ENCODE measurements at regions not wholly inside any gene's neighbourhood (a gene's known extent, or its start where the extent isn't known, plus 50 kb on each side); places are given as distances from the start of the nearest gene placed in this dataset.

DNA sequence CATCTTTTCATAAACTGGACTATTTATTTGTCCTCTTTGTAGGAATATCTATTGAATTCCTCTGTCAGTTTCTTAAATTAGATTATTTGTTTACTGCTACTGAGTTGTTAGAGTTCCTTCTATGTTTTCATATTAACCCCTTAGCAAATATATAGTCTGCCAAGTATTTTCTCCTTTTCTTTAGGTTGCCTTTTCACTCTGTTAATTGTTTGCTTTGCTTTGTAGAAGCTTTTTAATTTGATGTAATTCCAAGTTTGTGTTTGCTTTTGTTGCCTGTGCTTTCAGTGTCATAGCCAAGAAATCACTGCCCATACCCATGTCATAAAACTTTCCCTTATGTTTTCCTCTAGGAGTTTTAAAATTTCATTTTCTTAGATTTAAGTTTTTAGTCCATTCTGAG lies 256.2 kb upstream of the SEMA3A start:
- TF ChIP-seq CTCF (IDR thresholded peaks at IDR 0.05) (no peak), FOXJ3 (CRISPR knock-in tag; IDR thresholded peaks at IDR 0.05) (no peak), REST (IDR thresholded peaks at IDR 0.05; ENCODE audit: low read depth, low read length) (no peak), GATA2 (CRISPR knock-in tag; IDR thresholded peaks at IDR 0.05) (no peak), RFX5 (IDR thresholded peaks at IDR 0.05; ENCODE audit: low read length) (no peak), SMC3 (IDR thresholded peaks at IDR 0.05; ENCODE audit: low read depth, low read length) (no peak), JUND (IDR thresholded peaks at IDR 0.05) (no peak), RXRA (IDR thresholded peaks at IDR 0.05; ENCODE audit: borderline replicate concordance, low read depth) (no peak), CHD2 (IDR thresholded peaks at IDR 0.05; ENCODE audit: low read length, partially characterized antibody) (no peak), TAF1 (IDR thresholded peaks at IDR 0.05; ENCODE audit: borderline replicate concordance, low read depth, low read length) (no peak), POLR2AphosphoS5 (IDR thresholded peaks at IDR 0.05; ENCODE audit: low read depth, low read length) (no peak), ELF1 (IDR thresholded peaks at IDR 0.05) (no peak), RCOR1 (IDR thresholded peaks at IDR 0.05; ENCODE audit: low read length) (no peak)
- TF ChIP-seq, protein P1, sequence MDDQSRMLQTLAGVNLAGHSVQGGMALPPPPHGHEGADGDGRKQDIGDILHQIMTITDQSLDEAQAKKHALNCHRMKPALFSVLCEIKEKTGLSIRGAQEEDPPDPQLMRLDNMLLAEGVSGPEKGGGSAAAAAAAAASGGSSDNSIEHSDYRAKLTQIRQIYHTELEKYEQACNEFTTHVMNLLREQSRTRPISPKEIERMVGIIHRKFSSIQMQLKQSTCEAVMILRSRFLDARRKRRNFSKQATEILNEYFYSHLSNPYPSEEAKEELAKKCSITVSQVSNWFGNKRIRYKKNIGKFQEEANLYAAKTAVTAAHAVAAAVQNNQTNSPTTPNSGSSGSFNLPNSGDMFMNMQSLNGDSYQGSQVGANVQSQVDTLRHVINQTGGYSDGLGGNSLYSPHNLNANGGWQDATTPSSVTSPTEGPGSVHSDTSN (IDR thresholded peaks at IDR 0.05), result no peak
